GM18505 (cell line): ENCODE measurements at regions not wholly inside any gene's neighbourhood (a gene's known extent, or its start where the extent isn't known, plus 50 kb on each side); places are given as distances from the start of the nearest gene placed in this dataset.

Source experiments
- ATAC-seq: cut with Tn5 transposase; IDR thresholded peaks from one replicate; pipeline ENCODE4 v1.9.1; 2021; ENCODE audit not compliant: unreplicated experiment
- POLR2A ChIP-seq: IDR thresholded peaks from 4 replicates; pipeline ENCODE4 v1.6.1; 2011; ENCODE audit warnings: borderline replicate concordance; ENCODE audit not compliant: insufficient read depth, insufficient read length; ENCODE audit errors: extremely low read depth

- no peak for TF ChIP-seq POLR2A
- ATAC-seq: no peak
Measured at GRCh38 chr5:29983528-29984155, 1209.8 kb upstream of the CDH6 start.

- TF ChIP-seq POLR2A: no peak
- ATAC-seq: no peak
Measured at GRCh38 chr5:29982457-29982856, 1211.0 kb upstream of the CDH6 start.

GRCh38 chr5:29972597-29972996 lies 1220.9 kb upstream of the CDH6 start:
- ATAC-seq: no peak
- TF ChIP-seq POLR2A: no peak

- no peak for TF ChIP-seq POLR2A
- no peak for ATAC-seq
Measured at GRCh38 chr5:29963956-29964355, 1229.5 kb upstream of the CDH6 start.

DNA sequence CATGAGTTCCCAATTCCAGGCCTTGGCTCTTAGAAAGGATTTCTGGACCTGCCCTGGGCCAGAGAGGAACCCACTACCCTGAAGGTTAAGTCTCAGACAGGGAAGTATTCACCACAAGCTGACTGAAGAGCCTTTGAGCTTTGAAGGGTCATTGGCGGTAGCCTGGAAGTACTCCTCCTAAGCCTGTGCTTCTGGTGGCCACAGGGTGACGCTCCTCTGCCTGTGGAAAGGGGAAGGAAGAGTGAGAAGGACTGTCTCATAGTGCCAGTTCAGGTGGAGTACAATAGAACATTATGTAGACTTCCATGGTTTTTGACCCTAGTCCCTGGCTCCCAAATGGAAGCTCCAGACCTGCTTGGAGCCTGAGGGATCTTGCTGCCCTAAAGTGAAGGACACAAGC lies 1233.2 kb upstream of the CDH6 start:
- TF ChIP-seq POLR2A: no peak
- no peak for ATAC-seq

GRCh38 chr5:29950416-29951145 lies 1242.9 kb upstream of the CDH6 start:
- ATAC-seq: no peak

DNA sequence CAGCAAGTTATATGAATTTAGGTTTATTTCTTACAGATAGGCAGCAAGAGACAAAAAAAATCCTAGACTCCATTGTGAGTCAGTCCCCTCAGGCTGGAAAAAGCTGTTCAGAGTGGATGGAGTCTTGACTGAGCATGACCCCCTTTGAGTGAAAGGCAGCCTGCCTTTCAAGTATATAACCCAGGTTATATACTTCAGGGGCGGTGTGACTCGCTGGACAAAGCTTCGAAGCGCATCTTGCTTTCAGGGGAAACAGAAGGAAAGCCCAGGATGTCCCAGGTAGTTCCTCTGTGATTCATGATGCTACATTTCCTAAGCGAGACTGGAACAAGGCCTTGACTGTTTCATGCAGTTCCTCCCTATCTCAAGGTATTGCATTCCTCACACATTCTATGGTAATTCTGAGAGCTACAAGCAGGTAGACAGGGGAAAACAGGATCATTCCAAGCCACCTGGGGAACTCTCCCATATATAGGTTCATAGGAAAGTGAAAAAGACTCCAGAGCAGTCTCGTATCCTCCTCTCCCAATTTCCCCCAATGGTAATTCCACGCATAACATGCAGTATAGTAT lies 1244.1 kb upstream of the CDH6 start:
- no peak for TF ChIP-seq POLR2A
- ATAC-seq: no peak

More at GRCh38 chr5:29950416-29951145, 1242.9 kb upstream of the CDH6 start:
- TF ChIP-seq POLR2A: no peak

- TF ChIP-seq POLR2A: no peak
- no peak for ATAC-seq
Measured at GRCh38 chr5:29944327-29944726, 1249.2 kb upstream of the CDH6 start.

DNA sequence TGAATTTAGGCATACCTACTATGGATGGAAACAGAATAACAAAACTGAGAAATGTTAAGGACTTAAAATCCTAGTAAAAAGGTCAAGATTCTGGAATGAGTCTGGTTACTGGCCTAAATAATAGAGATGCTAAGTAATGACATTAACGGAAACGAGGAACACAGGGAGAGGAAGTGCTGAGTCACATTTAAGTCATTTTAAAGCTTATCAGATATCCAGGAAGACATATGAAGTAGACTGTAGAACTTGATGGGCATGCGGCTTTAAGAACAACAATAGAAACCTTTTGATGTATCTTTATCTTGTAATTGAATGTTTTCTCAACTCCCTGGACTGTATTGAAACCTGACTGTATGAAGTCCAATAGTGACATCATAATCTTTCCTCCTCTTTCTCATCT lies 1251.4 kb upstream of the CDH6 start:
- no peak for ATAC-seq
- no peak for TF ChIP-seq POLR2A

DNA sequence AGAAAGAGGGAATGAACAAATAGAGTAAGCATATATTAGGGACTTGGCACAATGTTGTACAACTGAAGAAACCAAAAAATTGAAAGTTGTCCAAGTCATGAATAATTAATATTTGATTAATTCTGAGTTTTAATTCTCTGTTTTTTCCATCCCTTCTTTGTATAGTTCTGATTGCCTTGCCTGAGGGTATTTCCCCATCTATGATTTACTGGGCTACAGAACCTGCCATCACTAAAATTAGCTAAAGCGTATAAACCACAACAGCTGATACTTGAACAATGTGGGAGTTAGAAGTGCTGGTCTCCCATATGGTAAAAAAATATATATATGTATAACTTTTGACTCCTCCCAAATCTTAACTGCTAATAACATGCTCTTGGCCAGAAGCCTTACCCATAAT lies 1253.5 kb upstream of the CDH6 start:
- TF ChIP-seq POLR2A: no peak
- no peak for ATAC-seq

DNA sequence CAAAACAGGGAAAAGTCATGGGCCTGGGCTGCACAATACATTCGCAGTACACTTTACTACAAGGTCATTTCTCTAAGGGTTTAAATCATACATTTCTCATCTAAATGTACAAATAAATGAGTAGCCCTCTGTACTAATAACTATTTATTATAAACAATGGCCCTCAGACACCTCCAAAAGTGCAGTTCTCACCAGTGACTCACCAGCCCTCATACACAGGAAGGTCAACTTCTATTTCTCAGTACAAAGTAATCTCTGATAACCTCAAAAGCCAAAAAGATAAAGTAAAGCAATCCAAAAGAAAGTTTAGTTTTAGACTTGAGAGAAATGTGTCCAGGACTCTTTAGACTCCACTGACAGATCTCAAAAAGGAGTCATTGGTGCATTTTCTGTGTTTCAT lies 1258.1 kb upstream of the CDH6 start:
- TF ChIP-seq POLR2A: no peak
- ATAC-seq: no peak

- no peak for TF ChIP-seq POLR2A
- ATAC-seq: no peak
Measured at GRCh38 chr5:29930316-29930715, 1263.2 kb upstream of the CDH6 start.

- ATAC-seq: no peak
Measured at GRCh38 chr5:29924107-29924506, 1269.4 kb upstream of the CDH6 start.

More at GRCh38 chr5:29924107-29924506, 1269.4 kb upstream of the CDH6 start:
- TF ChIP-seq POLR2A: no peak
